NCI-H82 (cell line): ENCODE measurements at regions not wholly inside any gene's neighbourhood (a gene's known extent, or its start where the extent isn't known, plus 50 kb on each side); places are given as distances from the start of the nearest gene placed in this dataset.
A peak's percentile ranks its signal among the peaks of the same experiment; 100 is the strongest.
"Not testable (repeated sequence)": the region's sequence is repeated elsewhere in the genome, so short reads cannot be mapped to it uniquely, and the experiment has no call there.

ENCODE experiments used
- DNase-seq: peaks from one replicate; lab custom pipeline; 2025; lab: John Stamatoyannopoulos, UW

DNA sequence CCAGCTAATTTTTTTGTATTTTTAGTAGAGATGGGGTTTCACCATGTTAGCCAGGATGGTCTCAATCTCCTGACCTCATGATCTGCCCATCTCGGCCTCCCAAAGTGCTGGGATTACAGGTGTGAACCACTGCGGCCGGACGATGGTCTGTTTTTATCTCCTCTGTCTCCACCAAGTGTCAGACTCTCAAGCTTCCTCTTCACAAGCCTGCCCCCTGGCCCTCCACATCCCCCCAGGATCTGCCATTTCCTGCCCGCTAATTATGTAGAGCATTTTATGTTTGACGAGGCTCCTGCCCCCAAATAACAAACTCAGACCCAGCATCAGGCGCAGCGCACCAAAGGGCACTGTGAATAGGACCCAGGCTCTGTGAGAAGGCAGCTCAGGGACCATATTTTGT, 101.8 kb upstream of the PCBD1 start:
- DNase-seq, result not testable (repeated sequence)

DNA sequence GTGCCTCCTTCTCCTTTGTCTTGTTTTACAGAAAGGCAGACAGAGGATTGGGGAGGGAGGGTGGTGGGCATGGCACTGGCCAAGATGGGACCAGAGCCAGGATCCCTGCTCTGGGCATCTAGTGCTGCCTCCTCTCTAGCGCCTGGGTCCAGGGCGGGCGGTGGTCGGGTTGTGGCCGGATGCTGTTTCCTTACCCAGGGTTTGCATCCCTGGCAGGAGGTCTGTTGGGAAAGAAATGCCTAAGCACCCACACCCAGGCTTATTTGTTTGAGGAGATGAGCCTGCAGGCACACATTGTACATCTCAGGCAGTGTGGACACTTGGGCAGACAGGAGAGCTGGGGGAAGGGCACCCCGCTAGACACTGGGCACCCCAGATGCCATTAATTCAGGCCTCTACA, 102.3 kb upstream of the PCBD1 start:
- no peak for DNase-seq

DNA sequence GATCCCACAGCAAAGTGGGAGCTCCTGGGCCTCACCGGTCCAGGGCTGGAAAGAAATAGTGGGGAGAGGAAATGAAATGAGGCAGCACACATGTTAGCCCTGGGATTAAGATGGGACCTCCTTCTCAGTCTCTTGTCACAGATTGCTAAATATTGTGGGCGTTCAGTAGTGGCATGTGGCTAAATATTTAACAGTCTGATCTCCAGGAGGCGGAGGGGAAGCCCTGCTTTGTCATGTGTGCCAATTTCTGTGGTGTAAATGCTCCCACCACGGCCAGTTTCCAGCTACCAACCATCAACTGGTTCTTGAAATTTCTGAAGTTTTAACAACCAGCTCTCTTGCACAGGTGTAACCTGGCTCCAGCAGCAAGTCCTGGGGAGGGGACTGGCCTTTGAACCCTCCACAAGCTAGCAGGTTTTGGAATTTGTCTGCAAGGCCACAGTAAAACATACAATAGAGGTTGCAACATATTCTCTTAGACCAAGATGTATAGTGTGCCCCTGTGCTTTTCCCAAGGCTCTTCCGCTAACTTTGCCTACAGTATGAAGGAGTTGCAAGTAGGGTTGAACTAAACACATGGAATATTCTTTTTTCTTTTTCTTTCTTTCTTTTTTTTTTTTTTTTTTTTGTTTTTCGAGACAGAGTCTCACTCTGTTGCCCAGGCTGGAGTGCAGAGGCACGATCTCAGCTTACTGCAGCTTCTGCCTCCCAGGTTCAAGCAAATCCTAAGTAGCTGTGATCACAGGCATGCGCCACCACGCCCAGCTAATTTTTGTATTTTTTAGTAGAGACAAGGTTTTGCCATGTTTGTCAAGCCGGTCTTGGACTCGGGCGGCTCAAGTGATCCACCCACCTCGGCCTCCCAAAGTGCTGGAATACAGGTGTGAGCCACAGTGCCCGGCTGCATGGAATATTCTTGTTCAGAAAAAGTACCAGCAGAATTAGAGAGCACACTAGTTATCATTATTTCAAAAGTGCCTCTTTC, 103.1 kb upstream of the PCBD1 start:
- no peak for DNase-seq

DNA sequence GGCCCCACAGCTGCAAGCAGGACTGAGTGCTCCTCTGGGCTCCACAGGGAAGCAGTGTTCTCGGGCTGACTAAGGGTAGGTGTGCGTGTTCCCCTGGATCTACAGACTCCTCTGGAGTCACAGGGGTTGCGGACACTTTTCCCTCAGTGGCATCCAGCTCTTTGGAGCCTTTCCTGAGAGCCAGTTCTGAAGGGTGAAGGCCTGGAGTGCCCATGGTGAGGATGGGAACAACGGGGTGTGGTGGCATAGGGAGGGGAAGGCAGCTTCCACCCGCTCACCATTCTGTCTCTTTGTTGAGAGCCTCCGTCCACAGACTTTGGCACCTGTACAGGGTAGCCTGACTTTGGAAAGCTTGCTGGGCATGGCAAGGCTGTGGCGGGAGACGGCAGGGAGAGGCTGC, 104.1 kb upstream of the PCBD1 start:
- no peak for DNase-seq

DNA sequence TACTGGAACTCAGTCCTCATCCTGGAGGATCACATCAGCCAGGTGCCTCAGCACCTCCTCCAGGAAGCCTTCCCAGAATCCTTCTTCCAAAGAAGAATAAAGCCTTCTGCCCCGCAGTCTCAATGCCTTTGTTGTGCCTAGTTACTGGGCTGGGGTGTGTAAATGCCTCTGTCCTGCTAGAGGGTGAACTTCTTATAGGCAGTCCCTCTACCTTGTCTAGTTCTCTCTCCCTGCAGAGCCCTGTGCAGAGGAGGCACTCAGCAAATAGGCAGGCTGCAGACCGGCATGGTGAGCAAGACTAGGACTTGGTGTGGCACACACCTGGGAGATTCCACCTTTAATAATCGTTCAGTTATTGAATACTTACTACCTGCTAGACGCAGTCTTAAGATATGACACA, 104.7 kb upstream of the PCBD1 start:
- no peak for DNase-seq

DNA sequence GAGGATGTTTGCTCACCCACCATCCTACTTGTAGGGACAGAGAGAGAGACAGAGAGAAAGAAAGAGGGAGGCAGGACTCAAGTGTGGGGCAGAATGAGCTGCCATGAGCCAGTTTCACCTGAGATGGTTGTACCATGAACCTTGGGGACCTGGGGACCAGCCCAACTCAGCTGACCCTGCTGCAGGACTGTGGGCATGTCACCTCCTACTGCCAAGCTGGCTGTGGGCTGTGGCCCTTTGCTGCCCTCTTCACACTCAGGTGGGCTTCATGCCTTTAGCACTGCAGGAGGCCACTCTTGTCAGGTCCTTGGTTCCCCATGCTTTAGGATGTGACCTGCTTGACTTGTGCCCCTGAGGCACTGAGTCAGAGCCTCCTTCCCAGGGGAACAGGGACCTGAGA, 108.2 kb upstream of the PCBD1 start:
- DNase-seq, result no peak

DNA sequence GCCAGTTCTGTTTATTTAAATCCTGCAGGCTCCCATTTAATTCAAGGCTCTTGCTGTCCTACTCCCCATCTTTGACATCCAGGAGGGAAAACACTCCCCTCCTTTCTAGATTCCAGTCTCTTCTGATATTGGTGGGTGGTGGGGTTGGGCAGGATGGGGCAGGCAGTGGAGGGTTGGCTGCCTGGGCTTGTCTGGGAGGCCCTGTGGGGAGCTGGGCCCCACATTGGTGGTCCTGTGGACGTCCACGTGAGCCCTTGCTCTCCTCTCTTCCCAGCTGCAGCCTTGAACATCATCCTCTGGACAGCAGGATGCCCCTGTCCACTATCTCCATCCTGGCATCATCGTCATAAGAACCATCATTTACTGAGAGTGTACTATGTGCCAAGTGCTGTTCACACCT, 108.9 kb upstream of the PCBD1 start:
- DNase-seq, result no peak

DNA sequence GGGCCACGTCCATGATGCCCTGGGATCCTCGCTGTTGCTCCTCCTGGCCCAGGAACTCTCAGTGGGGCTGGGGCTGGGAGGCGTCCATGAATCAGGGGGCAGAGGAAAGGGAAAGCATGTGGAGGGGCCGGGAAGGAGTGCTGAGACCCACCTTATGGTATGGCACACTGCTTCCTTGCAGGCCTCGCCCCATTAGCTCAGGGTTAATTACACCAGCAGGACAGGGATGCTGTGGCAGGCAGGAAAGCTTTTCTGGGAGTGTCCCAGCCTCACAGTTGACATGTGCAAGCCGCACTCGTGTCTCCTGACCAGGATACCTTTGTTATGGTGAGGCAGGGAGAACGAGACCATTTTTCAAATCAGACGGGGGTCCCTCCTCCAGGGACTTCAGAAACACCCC, 109.7 kb upstream of the PCBD1 start:
- no peak for DNase-seq

DNA sequence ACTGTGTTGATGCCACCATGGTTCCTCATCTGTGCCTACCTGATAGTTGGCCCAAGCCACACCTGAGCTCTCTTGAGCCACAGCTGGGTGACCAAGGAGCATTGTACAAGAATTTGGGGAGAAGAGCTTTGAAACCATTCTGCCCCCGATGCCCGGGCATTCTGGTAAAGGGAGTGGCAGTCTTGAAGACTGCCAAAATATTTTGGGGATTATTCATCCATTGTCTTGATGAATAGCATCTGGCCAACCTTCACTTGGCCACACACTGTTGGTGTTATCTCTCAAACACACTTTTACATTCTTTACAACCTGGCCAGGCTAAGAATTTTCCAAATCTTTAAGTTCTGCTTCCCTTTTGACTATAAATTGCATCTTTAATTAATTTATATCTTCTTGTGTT, 113.1 kb upstream of the PCBD1 start:
- no peak for DNase-seq

DNA sequence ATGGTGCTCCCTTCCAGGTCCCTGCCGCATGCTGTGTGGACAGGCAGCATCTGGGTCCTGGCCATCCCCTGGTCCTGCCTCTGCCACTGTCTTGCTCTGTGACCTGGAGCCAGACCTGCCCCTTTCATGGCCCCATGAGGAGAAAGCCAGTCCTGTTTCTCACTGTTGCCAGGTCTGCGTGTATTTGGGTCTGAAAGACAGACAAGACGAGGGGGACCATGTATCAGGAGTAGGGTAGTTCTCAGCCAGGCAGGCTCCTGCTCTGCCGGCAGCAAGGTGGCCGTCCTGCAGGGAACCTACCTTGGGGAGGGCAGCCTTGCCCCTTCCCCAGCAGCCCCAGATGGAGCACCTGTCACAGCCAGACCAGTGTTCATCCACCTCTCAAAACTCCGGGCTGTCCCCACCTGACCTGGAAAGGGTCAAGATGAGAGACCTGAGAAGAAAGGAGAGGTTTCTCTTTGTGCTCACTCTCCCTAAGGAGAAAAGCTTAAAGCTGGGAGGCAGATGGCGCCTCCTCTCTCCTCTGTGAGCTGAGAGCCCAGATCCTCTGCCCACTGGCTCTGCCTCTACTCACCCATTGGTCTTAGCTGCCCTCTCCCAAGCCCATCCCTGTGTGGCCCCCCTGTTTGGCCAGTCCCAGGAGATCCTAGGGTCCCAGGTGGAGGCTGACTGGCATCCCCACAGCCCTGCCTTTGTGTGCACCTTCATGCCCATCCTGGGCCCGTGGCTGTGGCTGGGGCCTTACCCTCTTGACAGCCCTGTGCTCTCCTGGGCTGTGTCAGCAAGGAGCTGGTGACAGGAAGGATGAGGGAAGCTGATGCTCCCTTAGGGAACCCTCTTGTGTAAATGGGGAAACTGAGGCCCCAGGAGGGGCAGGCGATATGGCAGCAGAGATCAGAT, 116.1 kb upstream of the PCBD1 start:
- DNase-seq, result peak; percentile 72

DNA sequence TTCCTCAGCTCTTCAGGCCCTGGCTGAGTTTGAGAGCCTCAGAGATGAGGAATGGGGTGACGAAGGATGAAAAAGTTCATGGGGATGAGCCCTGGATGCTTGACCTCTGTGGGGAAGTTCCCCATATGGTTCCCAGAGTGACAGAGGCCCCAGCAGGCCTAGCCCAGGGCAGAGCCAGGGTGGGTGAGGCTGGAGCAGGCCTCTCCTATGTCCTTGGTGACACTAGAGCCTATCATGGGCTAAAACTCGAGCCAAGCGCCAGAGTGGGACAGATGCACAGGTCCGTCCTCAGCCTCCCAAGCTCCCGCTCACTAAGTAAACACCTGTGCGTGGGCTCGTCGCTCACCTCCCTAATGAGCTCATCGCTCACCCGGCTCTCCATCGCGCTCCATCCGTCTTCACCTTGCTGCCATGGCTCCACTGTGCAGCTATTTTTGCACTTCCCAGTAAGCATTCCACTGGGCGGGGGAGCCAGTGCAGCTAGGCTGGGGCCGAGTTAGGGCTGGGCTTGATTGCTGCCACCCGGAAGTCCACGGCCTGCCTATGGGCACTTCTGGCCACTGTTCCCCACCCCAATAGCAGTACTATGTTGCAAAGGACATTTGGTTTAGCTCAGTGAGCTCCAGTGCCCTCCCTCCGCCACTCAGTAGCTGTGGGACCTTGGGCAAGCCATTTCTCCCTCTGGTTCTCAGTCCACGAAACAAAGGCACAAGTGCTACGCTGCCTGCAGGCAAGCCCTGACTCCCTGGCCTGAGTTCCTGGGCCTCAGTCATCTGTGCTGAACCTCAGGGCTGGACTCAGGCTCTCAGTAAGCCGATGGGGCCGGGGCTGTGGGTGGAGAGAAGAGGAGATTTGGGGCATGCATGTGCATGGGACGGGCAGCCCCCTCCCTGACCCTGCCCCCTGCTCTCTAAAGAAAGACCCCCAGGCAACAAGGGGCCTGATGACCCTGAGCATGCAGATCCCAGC, 117.3 kb upstream of the PCBD1 start:
- DNase-seq, result peak; percentile 62

DNA sequence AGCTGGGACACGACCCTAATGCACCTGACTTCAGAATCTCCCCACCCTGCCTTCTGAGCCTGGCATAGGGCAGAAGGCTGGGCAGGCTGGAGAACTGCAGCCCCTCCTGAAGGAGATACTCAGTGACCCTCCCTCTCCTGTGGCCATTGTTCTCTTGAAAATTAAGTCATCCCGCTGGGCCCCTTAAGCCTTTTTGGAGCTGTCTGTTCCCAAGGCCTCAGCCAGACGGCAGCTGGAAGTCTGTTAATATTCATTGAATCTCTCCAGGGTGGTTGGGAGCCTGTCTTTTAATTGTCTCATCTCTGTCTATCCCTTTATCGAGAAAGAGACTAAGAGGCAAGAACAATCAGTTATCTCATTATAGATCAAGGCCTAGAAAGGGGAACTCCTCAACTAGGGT, 118.1 kb upstream of the PCBD1 start:
- peak; percentile 98 for DNase-seq

DNA sequence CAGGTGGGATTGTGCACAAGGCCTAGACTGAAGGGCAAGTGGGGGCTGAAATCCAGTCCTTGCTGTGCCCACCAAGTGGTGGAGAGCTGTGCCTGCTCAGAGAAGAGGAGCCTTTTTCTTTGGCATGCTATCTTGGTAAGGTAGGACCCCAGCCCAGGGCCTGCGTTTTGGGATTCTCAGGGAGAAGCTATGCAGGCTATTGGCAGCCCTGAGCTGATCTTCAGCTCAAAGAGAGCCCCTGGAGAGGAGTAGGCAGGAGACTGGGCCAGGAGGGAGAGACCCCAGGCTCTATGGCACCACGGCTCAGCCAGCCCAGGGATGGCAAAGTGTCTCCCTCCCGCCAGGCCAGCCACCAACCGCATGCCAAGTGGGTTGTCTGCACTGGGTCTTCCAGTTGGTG, 119.2 kb upstream of the PCBD1 start:
- no peak for DNase-seq

DNA sequence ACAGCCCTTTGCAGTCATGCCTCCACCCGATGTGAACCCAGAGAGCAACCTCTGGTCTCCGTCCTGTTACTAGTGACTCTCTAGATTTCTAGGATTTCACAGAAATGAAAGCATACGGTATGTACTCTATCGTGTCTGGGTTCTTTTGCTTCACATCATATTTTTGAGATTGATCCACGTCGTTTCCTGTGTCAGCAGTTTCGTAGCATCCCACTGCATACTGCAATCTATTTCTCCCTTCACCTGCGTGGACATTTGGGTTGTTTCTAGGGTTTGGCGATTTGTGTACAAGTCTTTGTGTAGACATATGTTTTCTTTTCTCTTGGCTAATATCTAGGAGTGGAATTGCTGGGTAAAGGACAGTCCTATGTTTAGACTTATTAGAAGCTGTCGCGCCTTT, 119.8 kb upstream of the PCBD1 start:
- no peak for DNase-seq

DNA sequence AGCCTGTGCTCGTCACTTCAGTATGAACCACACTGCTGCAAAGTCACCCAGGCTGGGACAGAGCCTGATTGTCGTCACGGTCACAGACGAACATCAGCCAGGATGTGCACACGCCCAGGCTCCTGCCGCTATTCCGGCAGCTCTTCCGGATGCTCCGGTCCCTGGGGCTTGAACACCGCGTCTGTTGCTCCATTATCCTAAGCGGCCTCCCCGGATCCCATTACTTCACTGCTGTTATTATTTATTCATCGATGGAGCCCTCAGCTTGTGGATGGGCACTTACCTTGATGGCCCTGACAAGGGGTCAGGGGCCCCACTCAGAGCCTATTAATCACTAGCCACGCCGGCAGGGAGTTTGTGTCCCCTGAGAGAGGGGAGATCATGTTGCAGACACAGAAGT, 120.8 kb upstream of the PCBD1 start:
- peak; percentile 87 for DNase-seq

DNA sequence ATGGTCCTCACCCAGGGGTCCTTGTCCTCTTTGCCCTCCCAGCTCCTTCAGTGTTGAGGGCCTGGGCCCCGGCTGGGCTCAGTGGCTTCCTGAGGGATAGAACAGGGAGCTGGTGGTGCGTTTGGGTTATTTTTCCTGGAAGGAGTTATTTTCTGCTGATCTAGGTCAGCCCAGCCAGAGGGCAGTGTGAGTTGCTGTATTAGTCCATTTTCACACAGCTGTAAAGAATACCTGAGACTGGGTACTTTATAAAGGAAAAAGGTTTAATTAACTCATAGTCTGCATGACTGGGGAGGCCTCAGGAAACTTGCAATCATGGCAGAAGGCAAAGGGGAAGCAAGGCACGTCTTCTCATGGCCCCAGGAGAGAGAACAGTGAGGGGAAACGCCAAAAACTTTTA, 122.4 kb upstream of the PCBD1 start:
- no peak for DNase-seq

DNA sequence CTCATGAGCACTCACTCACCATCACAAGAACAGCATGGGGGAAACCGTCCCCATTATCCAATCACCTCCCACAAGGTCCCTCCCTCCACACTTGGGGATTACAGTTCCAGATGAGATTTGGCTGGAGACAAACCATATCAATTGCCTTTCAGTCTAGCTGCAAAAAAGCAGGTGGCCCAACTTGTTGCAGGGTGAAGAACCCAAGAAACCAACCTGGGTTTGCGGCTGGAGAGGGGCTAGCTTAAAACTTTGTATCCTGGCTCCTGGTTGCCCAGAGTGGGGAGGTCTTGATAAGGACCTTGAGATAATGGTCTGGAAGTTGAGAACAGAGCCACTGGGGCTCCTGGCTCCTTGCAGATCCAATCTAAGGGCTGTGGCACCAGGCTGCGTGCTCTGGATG, 122.8 kb upstream of the PCBD1 start:
- peak; percentile 84 for DNase-seq

DNA sequence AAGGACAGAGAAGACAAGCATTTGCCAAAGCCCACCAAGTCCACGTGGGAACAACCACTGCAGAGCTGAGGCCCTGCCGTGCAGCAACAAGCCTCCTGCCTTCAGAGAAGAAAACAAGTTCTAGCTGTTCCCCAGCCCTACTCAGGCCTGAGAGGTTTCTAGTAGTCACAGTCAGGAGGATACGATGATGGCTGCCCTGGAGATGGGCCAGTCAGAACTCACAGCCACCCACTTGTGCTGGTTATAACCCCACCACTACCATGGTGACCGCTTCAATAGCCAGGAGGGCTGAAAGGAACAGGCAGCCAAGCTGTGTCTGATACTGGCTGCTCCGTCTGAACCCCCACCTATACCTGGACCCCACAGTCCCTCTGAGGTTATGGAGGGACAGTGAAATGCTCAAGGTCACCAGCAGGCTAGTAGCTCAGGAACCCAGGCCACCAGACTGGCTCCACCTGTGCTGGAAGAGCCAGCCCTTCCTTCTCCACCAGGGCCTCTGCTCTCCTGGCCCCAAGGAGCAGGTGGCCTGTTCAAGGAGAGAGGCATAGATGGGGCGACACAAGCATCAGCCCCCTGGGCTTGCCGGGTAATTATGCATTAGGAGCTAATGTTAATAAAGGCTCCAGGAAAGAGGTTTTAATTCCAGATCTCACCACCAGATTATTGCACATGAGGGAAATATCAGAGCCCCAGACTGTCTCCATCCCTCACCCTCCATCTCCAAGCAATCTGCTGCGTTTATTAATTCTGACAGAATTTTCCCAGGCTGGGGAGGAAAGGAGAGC, 125.8 kb upstream of the PCBD1 start:
- peak; percentile 49 for DNase-seq

DNA sequence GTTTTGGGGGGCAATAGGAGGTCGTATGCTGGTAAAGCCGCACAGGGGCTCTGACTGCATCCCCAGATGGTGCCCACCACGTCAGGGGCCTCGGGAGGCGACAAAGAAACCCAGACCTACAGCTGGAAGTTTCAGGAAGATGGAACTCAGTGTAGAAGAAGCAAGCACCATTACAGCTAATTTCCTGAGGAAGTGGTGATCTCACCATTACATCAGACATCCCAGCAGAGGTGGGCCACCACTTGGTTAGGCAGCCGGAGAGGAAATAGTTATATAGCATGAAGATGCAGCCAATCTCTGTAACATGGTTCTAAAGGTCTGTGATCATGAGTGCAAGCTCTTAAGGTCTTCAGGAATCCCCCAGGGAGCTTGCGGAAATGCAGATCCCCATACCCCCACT, 127.3 kb upstream of the PCBD1 start:
- no peak for DNase-seq

DNA sequence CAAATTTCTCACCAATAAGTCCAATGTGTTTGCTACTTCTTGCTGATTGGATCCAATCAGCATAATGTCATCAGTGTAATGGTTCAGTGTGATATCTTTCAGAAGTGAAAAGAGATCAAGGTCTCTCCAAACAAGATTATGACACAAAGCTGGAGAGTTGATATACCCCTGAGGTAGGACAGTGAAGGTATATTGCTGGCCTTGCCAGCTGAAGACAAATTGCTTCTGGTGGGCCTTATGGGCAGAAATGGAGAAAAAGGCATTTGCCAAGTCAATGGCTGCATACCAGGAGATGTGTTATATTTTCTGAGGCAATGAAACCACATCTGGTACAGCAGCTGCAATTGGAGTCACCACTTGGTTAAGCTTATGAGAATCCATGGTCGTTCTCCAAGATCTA, 131.7 kb upstream of the PCBD1 start:
- peak; percentile 29 for DNase-seq

DNA sequence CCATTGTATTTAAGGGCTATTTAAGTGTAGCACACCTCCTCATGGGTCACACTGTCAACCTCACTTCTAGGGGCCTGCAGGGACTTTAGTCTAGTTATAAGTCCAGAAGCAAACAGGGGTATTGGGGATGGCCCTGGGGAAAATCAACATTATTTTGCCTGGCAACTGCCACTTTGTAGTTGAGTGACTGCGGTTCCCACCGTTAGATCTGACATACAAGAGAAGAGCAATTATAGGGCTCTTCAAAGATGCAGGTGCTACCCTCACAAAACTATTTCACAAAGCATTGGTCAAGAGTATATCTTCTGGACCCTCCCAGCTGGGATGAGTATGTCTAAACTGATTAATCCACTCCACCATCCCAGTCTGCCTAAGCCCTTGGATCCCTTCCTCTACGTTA, 133.0 kb upstream of the PCBD1 start:
- no peak for DNase-seq
